Thyroid gland (tissue), 4 donors: ENCODE measurements at regions not wholly inside any gene's neighbourhood (a gene's known extent, or its start where the extent isn't known, plus 50 kb on each side); places are given as distances from the start of the nearest gene placed in this dataset.

ENCODE experiments used
- DNase-seq, 2 donors: peaks; one replicate each; pipeline ENCODE4 v3.0.0-alpha.2; 2019
- H3K27ac ChIP-seq, 3 donors: fragments of 200-600 bp; sonication (generic); 1 replicate in 2 of 3; 2 replicates in 1 of 3; pipeline ENCODE4 v1.5.1; 2016 to 2019; ENCODE audit warnings: mild to moderate bottlenecking in 1 of 3, moderate library complexity in 1 of 3
- H3K27me3 ChIP-seq: fragments of 200-600 bp; sonication (generic); one replicate; pipeline ENCODE4 v1.5.1; 2019
- H3K36me3 ChIP-seq, 2 donors: fragments of 200-600 bp; sonication (generic); one replicate each; pipeline ENCODE4 v1.5.1; 2016 to 2019
- H3K4me1 ChIP-seq, 2 donors: fragments of 200-600 bp; sonication (generic); one replicate each; pipeline ENCODE4 v1.5.1; 2017 to 2019
- H3K4me3 ChIP-seq, 3 donors: fragments of 200-600 bp; sonication (generic); replicated peaks in 1 of 3; 1 replicate in 2 of 3; 2 replicates in 1 of 3; pipeline ENCODE4 v1.5.1; 2016; ENCODE audit warnings: mild to moderate bottlenecking in 1 of 3
- H3K9me3 ChIP-seq: fragments of 200-600 bp; sonication (generic); one replicate; pipeline ENCODE4 v1.5.1; 2017
- POLR2A ChIP-seq, 2 donors: fragments of 450-650 bp; IDR thresholded peaks; one replicate each; pipeline ENCODE4 v1.6.1; 2017; ENCODE audit warnings: antibody characterized with exemption in 2 of 2, mild to moderate bottlenecking in 2 of 2, moderate library complexity in 1 of 2
- WGBS, 2 donors: methylation state at CpG; one replicate each; pipeline ENCODE4 v1.1.5; 2017; 5-methylcytosine and 5-hydroxymethylcytosine counted together
- intact Hi-C: fragments of 100-400 bp; cut with DNase I; formaldehyde crosslinking; loops from one replicate; pipeline ENCODE4 v1.15.1; 2023
- TF ChIP-seq, protein P1 (sequence below), 6 experiments: fragments of 200-600 bp in 3 of 6; fragments of 450-650 bp in 3 of 6; sonication (generic) in 3 of 6; IDR thresholded peaks; one replicate each; pipeline ENCODE4 v1.5.1; 2016 to 2019; ENCODE audit warnings: antibody characterized with exemption in 6 of 6, mild to moderate bottlenecking in 2 of 6, inconsistent platforms in 1 of 6, moderate library complexity in 1 of 6

DNA sequence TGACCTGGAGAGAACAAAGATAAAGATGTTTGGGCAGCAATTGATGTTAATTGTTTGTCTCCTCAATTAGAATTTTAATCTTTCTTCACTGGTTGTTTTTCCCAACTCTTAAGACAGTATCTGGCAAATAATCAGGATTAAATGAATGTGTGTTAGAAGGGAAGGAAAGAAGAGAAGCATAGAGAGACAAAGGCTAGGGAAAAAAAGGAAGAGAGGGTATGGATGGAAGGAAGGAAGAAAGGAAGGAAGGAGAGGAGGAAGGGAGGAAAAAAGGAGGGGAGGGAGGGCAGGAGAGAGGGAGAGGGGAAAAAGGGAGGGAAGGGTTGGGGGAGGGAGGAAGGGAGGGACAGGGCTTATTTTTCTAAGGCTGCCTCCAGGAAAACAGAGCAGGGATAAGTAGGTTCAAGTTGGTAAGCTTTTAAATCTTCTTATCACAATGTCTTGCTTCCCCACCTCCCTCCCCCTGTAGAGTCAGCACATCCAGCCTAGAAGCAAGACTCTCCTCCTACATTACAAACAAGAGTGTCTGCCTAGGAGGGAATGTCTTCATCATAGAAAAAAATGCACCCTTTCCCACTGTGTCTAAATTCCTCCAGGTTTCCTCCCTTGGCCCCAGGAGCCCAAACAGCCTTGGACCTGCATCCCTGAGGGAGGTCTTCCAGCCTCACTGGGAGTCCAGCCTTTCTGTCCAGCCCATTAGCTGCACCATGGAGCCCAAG is 447.8 kb upstream of the JARID2 start:
- no peaks in the 10 kb centered on the region for H3K4me1 ChIP-seq
- intact Hi-C loops, result no loop called here
- H3K4me3 ChIP-seq, result no peak overlapping the region
- H3K27ac ChIP-seq, result no peak overlapping the region
- no peak for TF ChIP-seq POLR2A (IDR thresholded peaks at IDR 0.05)
- TF ChIP-seq, protein P1, sequence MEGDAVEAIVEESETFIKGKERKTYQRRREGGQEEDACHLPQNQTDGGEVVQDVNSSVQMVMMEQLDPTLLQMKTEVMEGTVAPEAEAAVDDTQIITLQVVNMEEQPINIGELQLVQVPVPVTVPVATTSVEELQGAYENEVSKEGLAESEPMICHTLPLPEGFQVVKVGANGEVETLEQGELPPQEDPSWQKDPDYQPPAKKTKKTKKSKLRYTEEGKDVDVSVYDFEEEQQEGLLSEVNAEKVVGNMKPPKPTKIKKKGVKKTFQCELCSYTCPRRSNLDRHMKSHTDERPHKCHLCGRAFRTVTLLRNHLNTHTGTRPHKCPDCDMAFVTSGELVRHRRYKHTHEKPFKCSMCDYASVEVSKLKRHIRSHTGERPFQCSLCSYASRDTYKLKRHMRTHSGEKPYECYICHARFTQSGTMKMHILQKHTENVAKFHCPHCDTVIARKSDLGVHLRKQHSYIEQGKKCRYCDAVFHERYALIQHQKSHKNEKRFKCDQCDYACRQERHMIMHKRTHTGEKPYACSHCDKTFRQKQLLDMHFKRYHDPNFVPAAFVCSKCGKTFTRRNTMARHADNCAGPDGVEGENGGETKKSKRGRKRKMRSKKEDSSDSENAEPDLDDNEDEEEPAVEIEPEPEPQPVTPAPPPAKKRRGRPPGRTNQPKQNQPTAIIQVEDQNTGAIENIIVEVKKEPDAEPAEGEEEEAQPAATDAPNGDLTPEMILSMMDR (IDR thresholded peaks at IDR 0.05), result no peak
- DNase-seq, result no peak
- no peaks in the 10 kb centered on the region for H3K36me3 ChIP-seq
- no peaks in the 10 kb centered on the region for H3K9me3 ChIP-seq
- H3K27me3 ChIP-seq, result no peaks in the 10 kb centered on the region

- intact Hi-C loops, result no loop called here
- H3K4me3 ChIP-seq, result no peak overlapping the region
- H3K27ac ChIP-seq, result no peak overlapping the region
- no peak for TF ChIP-seq POLR2A (IDR thresholded peaks at IDR 0.05)
- TF ChIP-seq, protein P1 (IDR thresholded peaks at IDR 0.05), result no peak
- 85 to 87% methylated on average over 4 of the region's 4 CpGs for whole genome bisulfite sequencing, 2 donors
- H3K27me3 ChIP-seq, result no peaks in the 10 kb centered on the region
- H3K9me3 ChIP-seq, result no peaks in the 10 kb centered on the region
- no peak for DNase-seq
- H3K36me3 ChIP-seq, result no peaks in the 10 kb centered on the region
- no peaks in the 10 kb centered on the region for H3K4me1 ChIP-seq
Measured at GRCh38 chr6:14798594-14798982, 447.3 kb upstream of the JARID2 start.

- Histone ChIP-seq H3K9me3 (no peaks in the 10 kb centered on the region), H3K27ac (no peak overlapping the region), H3K27me3 (no peaks in the 10 kb centered on the region), H3K4me1 (no peaks in the 10 kb centered on the region), H3K4me3 (no peak overlapping the region), H3K36me3 (no peaks in the 10 kb centered on the region)
- no peak for DNase-seq
- 98 to 100% methylated on average over 2 of the region's 2 CpGs for WGBS, 2 donors
- intact Hi-C loops, result no loop called here
- no peak for TF ChIP-seq POLR2A (IDR thresholded peaks at IDR 0.05)
- TF ChIP-seq, protein P1 (IDR thresholded peaks at IDR 0.05), result no peak
Measured at GRCh38 chr6:14798996-14799588, 446.8 kb upstream of the JARID2 start.

GRCh38 chr6:14799928-14800327 is 445.9 kb upstream of the JARID2 start:
- no peaks in the 10 kb centered on the region for H3K27me3 ChIP-seq
- no peaks in the 10 kb centered on the region for H3K36me3 ChIP-seq
- peak; percentile 3 to 14 for DNase-seq
- H3K27ac ChIP-seq, result no peak overlapping the region
- intact Hi-C loops, result no loop called here
- no peak overlapping the region for H3K4me3 ChIP-seq
- no peak for TF ChIP-seq POLR2A (IDR thresholded peaks at IDR 0.05)
- no peaks in the 10 kb centered on the region for H3K9me3 ChIP-seq
- H3K4me1 ChIP-seq, result peaks cover 0 to 4% of the 10 kb centered on the region in 2 donors

DNA sequence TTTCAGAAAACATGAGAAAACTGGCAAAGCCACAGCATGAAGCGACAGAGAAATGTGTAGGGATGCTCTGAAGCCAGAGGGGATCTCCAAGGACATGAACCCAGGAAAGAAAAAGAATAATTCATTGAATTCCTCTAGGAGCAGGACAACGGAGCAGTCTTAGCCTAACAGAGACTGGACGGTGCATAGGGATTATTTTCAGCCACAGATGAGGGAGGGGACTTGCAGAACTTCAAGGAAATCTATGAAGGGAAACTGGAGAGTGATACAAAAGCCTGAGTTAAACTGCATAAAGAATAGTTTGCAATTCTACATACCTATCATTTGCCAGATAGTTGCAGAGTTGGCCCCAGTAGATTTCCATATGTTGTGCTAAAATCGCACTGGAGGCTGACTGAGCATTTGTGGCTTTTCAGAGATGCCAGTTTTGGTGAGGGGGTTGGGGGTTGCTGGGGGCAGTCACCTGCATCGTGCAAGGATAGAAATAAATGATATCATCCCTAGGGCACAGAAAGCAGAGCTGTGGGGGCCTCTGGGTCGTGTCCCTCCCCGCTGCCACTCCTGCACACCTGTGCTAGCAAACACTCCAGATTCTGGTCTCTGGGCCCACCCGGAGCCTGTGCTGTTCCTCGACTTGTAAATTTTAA is 443.2 kb upstream of the JARID2 start:
- H3K4me3 ChIP-seq, result no peak overlapping the region
- no peaks in the 10 kb centered on the region for H3K9me3 ChIP-seq
- 88 to 89% methylated on average over 9 of the region's 9 CpGs for WGBS, 2 donors
- no peak overlapping the region for H3K27ac ChIP-seq
- no peaks in the 10 kb centered on the region for H3K27me3 ChIP-seq
- TF ChIP-seq, protein P1 (IDR thresholded peaks at IDR 0.05), result no peak
- no peak for TF ChIP-seq POLR2A (IDR thresholded peaks at IDR 0.05)
- peaks cover 0 to 6% of the 10 kb centered on the region in 2 donors for H3K4me1 ChIP-seq
- no peaks in the 10 kb centered on the region for H3K36me3 ChIP-seq
- no peak for DNase-seq
- intact Hi-C loops, result no loop called here
